ENCODE measurements at regions not wholly inside any gene's neighbourhood (a gene's known extent, or its start where the extent isn't known, plus 50 kb on each side); places are given as distances from the start of the nearest gene placed in this dataset.
A peak's percentile ranks its signal among the peaks of the same experiment; 100 is the strongest.

GRCh38 chr2:126774761-126775160, 118.8 kb downstream of the GYPC start:
- Histone ChIP-seq H3K4me3 (no peak overlapping the region), H3K27me3 (peaks cover 10% of the 10 kb centered on the region), H3K36me3 (no peaks in the 10 kb centered on the region), H3K27ac (no peak overlapping the region), H3K4me1 (ENCODE audit: low read depth) (peaks cover 13% of the 10 kb centered on the region), H3K9me3 (ENCODE audit: low read depth) (no peaks in the 10 kb centered on the region)
- no peak for DNase-seq (ENCODE audit: low read depth in 1 of 2, low spot score in 1 of 2)
- TF ChIP-seq CTCF (IDR thresholded peaks at IDR 0.05; ENCODE audit: low read depth, low read length): no peak

- H3K4me3 ChIP-seq: no peak overlapping the region
- no peak for DNase-seq (ENCODE audit: low read depth in 1 of 2, low spot score in 1 of 2)
- H3K27ac ChIP-seq: no peak overlapping the region
- no peak for TF ChIP-seq CTCF (IDR thresholded peaks at IDR 0.05; ENCODE audit: low read depth, low read length)
- peaks cover 13% of the 10 kb centered on the region for H3K4me1 ChIP-seq (ENCODE audit: low read depth)
- H3K36me3 ChIP-seq: no peaks in the 10 kb centered on the region
- no peaks in the 10 kb centered on the region for H3K9me3 ChIP-seq (ENCODE audit: low read depth)
- H3K27me3 ChIP-seq: peaks cover 10% of the 10 kb centered on the region
These were observed 119.5 kb downstream of the GYPC start for GRCh38 chr2:126775300-126775985.

GRCh38 chr2:126776255-126776654, 120.3 kb downstream of the GYPC start:
- no peak for TF ChIP-seq CTCF (IDR thresholded peaks at IDR 0.05; ENCODE audit: low read depth, low read length)
- Histone ChIP-seq H3K27ac (no peak overlapping the region), H3K4me3 (peak overlapping the region; percentile 61), H3K27me3 (peaks cover 10% of the 10 kb centered on the region), H3K36me3 (no peaks in the 10 kb centered on the region), H3K4me1 (ENCODE audit: low read depth) (peaks cover 13% of the 10 kb centered on the region), H3K9me3 (ENCODE audit: low read depth) (no peaks in the 10 kb centered on the region)
- DNase-seq (ENCODE audit: low read depth in 1 of 2, low spot score in 1 of 2): no peak

GRCh38 chr2:126776692-126777619, 121.0 kb downstream of the GYPC start:
- Histone ChIP-seq H3K27ac (no peak overlapping the region), H3K9me3 (ENCODE audit: low read depth) (no peaks in the 10 kb centered on the region)

GRCh38 chr2:126777620-126777978, 121.1 kb upstream of the TEX51 start:
- Histone ChIP-seq H3K4me3 (no peak overlapping the region), H3K27me3 (peaks cover 10% of the 10 kb centered on the region), H3K27ac (no peak overlapping the region), H3K36me3 (no peaks in the 10 kb centered on the region), H3K9me3 (ENCODE audit: low read depth) (no peaks in the 10 kb centered on the region), H3K4me1 (ENCODE audit: low read depth) (peaks cover 13% of the 10 kb centered on the region)
- DNase-seq (ENCODE audit: low read depth in 1 of 2, low spot score in 1 of 2): no peak
- no peak for TF ChIP-seq CTCF (IDR thresholded peaks at IDR 0.05; ENCODE audit: low read depth, low read length)

More at GRCh38 chr2:126776692-126777619, 121.0 kb downstream of the GYPC start:
- H3K4me3 ChIP-seq: peak overlapping the region; percentile 61
- peaks cover 13% of the 10 kb centered on the region for H3K4me1 ChIP-seq (ENCODE audit: low read depth)
- peaks cover 10% of the 10 kb centered on the region for H3K27me3 ChIP-seq
- DNase-seq (ENCODE audit: low read depth in 1 of 2, low spot score in 1 of 2): peak; percentile 83 to 84
- H3K36me3 ChIP-seq: no peaks in the 10 kb centered on the region
- TF ChIP-seq CTCF (IDR thresholded peaks at IDR 0.05; ENCODE audit: low read depth, low read length): peak; percentile 97

Measured in cardiac muscle cell (in vitro differentiated cells and primary cell).